NT2/D1 (cell line): ENCODE measurements at regions not wholly inside any gene's neighbourhood (a gene's known extent, or its start where the extent isn't known, plus 50 kb on each side); places are given as distances from the start of the nearest gene placed in this dataset.

Experiments
- YY1 ChIP-seq: IDR thresholded peaks from 2 replicates; pipeline ENCODE4 v1.6.1; 2011; ENCODE audit not compliant: insufficient read length, insufficient read depth
- ZNF274 ChIP-seq: IDR thresholded peaks from 2 replicates; pipeline ENCODE4 v1.6.1; 2011; ENCODE audit warnings: mild to moderate bottlenecking, low read depth, low read length

- no peak for TF ChIP-seq YY1
- TF ChIP-seq ZNF274 = no peak
These were observed 157.5 kb upstream of the PMEPA1 start for GRCh38 chr20:57867181-57867803.
